Esophagus muscularis mucosa (tissue), 4 donors: ENCODE measurements at regions not wholly inside any gene's neighbourhood (a gene's known extent, or its start where the extent isn't known, plus 50 kb on each side); places are given as distances from the start of the nearest gene placed in this dataset.

Experiments used
- CTCF ChIP-seq, 3 experiments: fragments of 200-600 bp in 2 of 3; fragments of 450-650 bp in 1 of 3; sonication (generic) in 2 of 3; IDR thresholded peaks; one replicate each; pipeline ENCODE4 v1.5.1; 2017 to 2019; ENCODE audit warnings: antibody characterized with exemption in 3 of 3, mild to moderate bottlenecking in 2 of 3, moderate library complexity in 1 of 3
- EP300 ChIP-seq: sonication (generic); formaldehyde crosslinking; IDR thresholded peaks from one replicate; pipeline ENCODE4 v1.6.1; 2017; ENCODE audit warnings: antibody characterized with exemption
- POLR2A ChIP-seq: fragments of 450-650 bp; IDR thresholded peaks from one replicate; pipeline ENCODE4 v1.6.1; 2017; ENCODE audit warnings: antibody characterized with exemption, moderate library complexity, mild to moderate bottlenecking, low read depth
- POLR2AphosphoS5 ChIP-seq, 2 donors: sonication (generic); formaldehyde crosslinking; IDR thresholded peaks; one replicate each; pipeline ENCODE4 v1.6.1; 2017; ENCODE audit warnings: antibody characterized with exemption in 2 of 2

- TF ChIP-seq POLR2AphosphoS5 (IDR thresholded peaks at IDR 0.05), result no peak
- TF ChIP-seq CTCF (IDR thresholded peaks at IDR 0.05), result no peak
- no peak for TF ChIP-seq POLR2A
- no peak for TF ChIP-seq EP300
These were observed 345.7 kb upstream of the FAT1 start for GRCh38 chr4:187069398-187069797.
